ENCODE measurements at regions not wholly inside any gene's neighbourhood (a gene's known extent, or its start where the extent isn't known, plus 50 kb on each side); places are given as distances from the start of the nearest gene placed in this dataset.

DNA sequence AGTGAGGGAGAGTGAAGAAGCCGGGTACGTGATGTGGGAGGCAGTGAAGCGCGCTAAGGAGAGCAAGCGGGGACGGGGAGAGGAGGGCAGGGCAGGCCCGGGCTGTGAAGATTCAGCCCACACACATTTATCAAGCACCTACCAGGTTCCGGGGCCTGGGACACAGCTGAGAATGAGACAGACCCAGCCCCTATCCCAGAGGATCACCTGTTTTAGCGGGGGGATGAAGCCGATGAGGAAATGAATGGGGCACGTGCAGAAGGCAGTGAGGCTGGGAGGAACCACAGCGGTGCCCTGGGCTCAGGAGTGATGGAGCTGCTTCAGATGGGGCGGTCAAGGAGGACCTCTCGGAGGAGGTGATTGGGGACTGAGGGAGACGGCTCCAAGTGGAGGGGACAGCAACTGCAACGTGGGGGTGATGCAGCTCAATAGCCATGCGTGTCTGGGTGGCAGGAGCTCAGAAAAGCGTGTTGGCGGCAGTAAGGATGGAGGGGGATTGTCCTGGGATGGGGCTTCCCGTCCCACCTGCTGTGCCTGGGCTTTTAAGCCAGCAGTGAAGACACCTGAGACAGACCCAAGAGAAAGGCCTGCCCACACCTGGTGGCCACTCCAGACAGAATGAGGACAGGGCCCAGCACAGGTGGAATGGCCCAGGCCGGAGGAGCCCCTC, 77.5 kb upstream of the UNC5A start:
- ATAC-seq (ENCODE audit: low read depth) (no peak), DNase-seq (ENCODE audit: low spot score) (peak; percentile 66)
- no peak overlapping the region for H3K27ac ChIP-seq (ENCODE audit: poor library complexity, severe bottlenecking)
- H3K36me3 ChIP-seq (ENCODE audit: low read depth), result no peaks in the 10 kb centered on the region
- H3K4me3 ChIP-seq (ENCODE audit: severe bottlenecking), result no peak overlapping the region
- TF ChIP-seq, protein P1, sequence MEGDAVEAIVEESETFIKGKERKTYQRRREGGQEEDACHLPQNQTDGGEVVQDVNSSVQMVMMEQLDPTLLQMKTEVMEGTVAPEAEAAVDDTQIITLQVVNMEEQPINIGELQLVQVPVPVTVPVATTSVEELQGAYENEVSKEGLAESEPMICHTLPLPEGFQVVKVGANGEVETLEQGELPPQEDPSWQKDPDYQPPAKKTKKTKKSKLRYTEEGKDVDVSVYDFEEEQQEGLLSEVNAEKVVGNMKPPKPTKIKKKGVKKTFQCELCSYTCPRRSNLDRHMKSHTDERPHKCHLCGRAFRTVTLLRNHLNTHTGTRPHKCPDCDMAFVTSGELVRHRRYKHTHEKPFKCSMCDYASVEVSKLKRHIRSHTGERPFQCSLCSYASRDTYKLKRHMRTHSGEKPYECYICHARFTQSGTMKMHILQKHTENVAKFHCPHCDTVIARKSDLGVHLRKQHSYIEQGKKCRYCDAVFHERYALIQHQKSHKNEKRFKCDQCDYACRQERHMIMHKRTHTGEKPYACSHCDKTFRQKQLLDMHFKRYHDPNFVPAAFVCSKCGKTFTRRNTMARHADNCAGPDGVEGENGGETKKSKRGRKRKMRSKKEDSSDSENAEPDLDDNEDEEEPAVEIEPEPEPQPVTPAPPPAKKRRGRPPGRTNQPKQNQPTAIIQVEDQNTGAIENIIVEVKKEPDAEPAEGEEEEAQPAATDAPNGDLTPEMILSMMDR (IDR thresholded peaks at IDR 0.05; ENCODE audit: poor library complexity, severe bottlenecking), result no peak
- no peaks in the 10 kb centered on the region for H3K9me3 ChIP-seq (ENCODE audit: severe bottlenecking)
- H3K4me1 ChIP-seq (ENCODE audit: insufficient read depth, poor library complexity, severe bottlenecking), result no peaks in the 10 kb centered on the region
- H3K27me3 ChIP-seq (ENCODE audit: insufficient read depth, poor library complexity, severe bottlenecking), result peaks cover 36% of the 10 kb centered on the region

DNA sequence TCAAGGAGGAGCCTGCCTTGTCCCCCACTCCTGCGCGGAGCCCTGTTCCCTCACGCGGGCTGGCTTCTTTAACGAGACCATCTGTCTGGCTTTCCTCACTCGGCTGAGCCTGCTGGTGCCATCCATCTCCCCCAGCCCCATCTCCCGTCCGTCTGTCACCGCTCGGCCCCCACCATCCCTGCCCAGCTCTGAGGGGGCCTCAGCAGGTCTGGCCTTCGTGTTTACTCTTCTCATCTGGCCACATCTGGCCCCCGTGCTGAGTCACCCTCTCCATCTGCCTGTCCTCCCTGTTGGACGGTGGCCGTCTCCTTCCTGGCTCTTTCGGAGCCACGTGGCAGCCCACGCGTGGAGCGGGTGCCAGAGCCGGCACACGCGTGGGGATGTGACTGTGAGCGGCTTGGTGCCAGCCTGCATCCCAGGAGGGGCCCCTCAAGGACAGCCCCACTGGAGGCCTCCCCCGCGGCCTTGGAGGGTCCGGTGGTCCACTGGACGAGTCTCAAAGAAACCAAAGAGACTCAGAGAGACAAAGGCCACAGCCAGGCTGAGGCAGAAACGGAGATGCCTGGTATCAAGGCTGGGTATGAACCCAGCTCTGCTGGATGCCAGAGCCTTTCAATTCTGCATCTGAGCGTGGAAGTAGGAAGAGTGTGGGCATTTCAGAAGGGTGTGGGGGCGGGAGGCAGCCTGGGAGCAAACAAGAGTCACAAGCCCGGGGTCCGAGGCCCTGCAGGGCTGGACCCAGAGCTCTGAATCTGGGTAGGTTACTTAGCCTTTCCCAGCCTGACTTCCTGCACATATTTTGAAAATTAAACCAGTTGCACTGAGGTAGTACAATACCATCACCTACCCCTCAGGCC, 76.7 kb upstream of the UNC5A start:
- DNase-seq (ENCODE audit: low spot score) (peak; percentile 62), ATAC-seq (ENCODE audit: low read depth) (no peak)
- Histone ChIP-seq H3K36me3 (ENCODE audit: low read depth) (no peaks in the 10 kb centered on the region), H3K27me3 (ENCODE audit: insufficient read depth, poor library complexity, severe bottlenecking) (peaks cover 41% of the 10 kb centered on the region), H3K27ac (ENCODE audit: poor library complexity, severe bottlenecking) (no peak overlapping the region), H3K4me1 (ENCODE audit: insufficient read depth, poor library complexity, severe bottlenecking) (no peaks in the 10 kb centered on the region), H3K4me3 (ENCODE audit: severe bottlenecking) (no peak overlapping the region), H3K9me3 (ENCODE audit: severe bottlenecking) (no peaks in the 10 kb centered on the region)
- TF ChIP-seq, protein P1 (IDR thresholded peaks at IDR 0.05; ENCODE audit: poor library complexity, severe bottlenecking), result no peak

DNA sequence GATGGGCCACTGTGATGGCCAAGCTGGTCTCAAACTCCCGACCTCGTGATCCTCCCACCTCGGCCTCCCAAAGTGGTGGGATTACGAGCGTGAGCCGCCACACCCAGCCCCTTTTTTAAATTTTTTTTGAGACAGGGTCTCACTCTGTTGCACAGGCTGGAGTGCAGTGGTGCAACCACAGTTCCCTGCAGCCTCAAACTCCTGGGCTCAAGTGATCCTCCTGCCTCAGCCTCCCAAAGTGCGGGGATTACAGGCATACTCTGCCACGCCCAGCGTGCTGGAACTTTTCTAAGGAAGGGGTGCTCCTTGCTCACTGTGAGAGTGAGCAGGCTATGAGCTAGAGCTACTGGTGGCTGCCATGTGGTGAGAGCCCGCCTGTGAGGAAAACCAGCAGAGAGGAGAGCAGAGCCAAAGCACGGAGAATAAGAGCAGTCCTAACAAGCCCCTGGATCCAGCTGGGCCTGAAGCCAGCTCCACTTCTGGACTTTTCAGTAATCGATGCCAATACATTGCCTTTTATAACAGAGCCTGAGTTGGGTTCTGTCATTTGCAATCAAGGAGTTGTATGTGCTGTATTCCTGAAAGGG, 75.5 kb upstream of the UNC5A start:
- H3K36me3 ChIP-seq (ENCODE audit: low read depth), result no peaks in the 10 kb centered on the region
- H3K9me3 ChIP-seq (ENCODE audit: severe bottlenecking), result no peaks in the 10 kb centered on the region
- DNase-seq (ENCODE audit: low spot score) (peak; percentile 38), ATAC-seq (ENCODE audit: low read depth) (no peak)
- H3K4me1 ChIP-seq (ENCODE audit: insufficient read depth, poor library complexity, severe bottlenecking), result no peaks in the 10 kb centered on the region
- H3K27ac ChIP-seq (ENCODE audit: poor library complexity, severe bottlenecking), result no peak overlapping the region
- no peak overlapping the region for H3K4me3 ChIP-seq (ENCODE audit: severe bottlenecking)
- TF ChIP-seq, protein P1 (IDR thresholded peaks at IDR 0.05; ENCODE audit: poor library complexity, severe bottlenecking), result no peak
- H3K27me3 ChIP-seq (ENCODE audit: insufficient read depth, poor library complexity, severe bottlenecking), result peaks cover 45% of the 10 kb centered on the region

DNA sequence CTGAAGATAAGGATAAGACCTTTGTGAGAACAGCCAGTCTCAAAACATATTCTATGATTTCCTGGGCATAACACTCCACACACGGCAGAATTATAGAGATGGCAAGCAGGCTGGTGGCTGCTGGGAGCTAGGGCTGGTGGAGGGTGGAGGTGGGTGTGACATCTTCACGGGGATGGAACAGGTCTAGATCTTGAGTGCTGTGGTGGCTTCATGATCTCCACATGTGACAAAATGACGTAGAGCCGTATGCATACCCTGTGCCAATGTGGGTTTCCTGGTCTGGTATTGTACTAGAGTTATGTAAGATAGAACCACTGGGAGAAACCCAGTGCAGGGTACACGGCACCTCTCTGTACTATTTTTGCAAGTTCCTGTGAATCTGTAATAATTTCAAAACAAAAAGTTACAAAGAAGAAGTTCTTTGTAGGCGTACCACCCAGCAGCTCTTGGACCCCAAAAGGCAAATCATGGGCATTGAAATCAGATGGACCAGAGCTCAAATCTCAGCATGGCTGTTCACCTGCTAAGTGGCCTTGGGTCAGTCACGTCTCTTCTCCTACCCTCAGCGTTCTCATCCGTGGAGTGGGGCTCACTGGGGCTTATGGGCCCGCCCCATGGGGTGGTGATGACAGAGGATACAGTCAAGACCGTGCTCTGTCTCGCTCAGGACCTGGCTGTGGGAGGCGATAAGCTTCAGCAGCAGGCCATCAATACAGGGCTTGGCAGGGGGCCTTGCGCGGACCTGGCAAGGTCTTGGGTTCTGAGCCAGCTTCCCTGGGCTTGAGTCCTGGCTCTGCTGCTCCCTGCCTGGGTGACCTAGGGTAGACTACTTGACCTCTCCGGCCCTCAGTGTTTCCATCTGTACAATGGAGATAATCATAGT, 74.7 kb upstream of the UNC5A start:
- Histone ChIP-seq H3K27me3 (ENCODE audit: insufficient read depth, poor library complexity, severe bottlenecking) (peaks cover 53% of the 10 kb centered on the region), H3K36me3 (ENCODE audit: low read depth) (no peaks in the 10 kb centered on the region), H3K27ac (ENCODE audit: poor library complexity, severe bottlenecking) (no peak overlapping the region), H3K4me1 (ENCODE audit: insufficient read depth, poor library complexity, severe bottlenecking) (no peaks in the 10 kb centered on the region), H3K4me3 (ENCODE audit: severe bottlenecking) (no peak overlapping the region), H3K9me3 (ENCODE audit: severe bottlenecking) (no peaks in the 10 kb centered on the region)
- ATAC-seq (ENCODE audit: low read depth) (no peak), DNase-seq (ENCODE audit: low spot score) (peak; percentile 54)
- TF ChIP-seq, protein P1 (IDR thresholded peaks at IDR 0.05; ENCODE audit: poor library complexity, severe bottlenecking), result no peak

Measured in RWPE2 (cell line).